ENCODE measurements at regions not wholly inside any gene's neighbourhood (a gene's known extent, or its start where the extent isn't known, plus 50 kb on each side); places are given as distances from the start of the nearest gene placed in this dataset.
A peak's percentile ranks its signal among the peaks of the same experiment; 100 is the strongest.

GRCh38 chr11:12315024-12315423 is 62.3 kb upstream of the PARVA start:
- DNase-seq = no peak

GRCh38 chr11:12316432-12316831 is 60.9 kb upstream of the PARVA start:
- DNase-seq = no peak

GRCh38 chr11:12318791-12319438 is 58.5 kb upstream of the PARVA start:
- peak; percentile 70 for DNase-seq

GRCh38 chr11:12319461-12319951 is 57.9 kb upstream of the PARVA start:
- DNase-seq = no peak

- no peak for DNase-seq
Measured at GRCh38 chr11:12319988-12320387, 57.4 kb upstream of the PARVA start.

GRCh38 chr11:12321217-12321937 is 56.0 kb upstream of the PARVA start:
- DNase-seq = no peak

- no peak for DNase-seq
Measured at GRCh38 chr11:12324585-12324984, 52.8 kb upstream of the PARVA start.
